ENCODE measurements at regions not wholly inside any gene's neighbourhood (a gene's known extent, or its start where the extent isn't known, plus 50 kb on each side); places are given as distances from the start of the nearest gene placed in this dataset.
"Not testable (repeated sequence)": the region's sequence is repeated elsewhere in the genome, so short reads cannot be mapped to it uniquely, and the experiment has no call there.

GRCh38 chr3:177249203-177249602 lies 51.9 kb upstream of the TBL1XR1 start:
- no peak for DNase-seq

- DNase-seq: no peak
Measured at GRCh38 chr3:177250151-177250550, 52.9 kb upstream of the TBL1XR1 start.

- DNase-seq: no peak
Measured at GRCh38 chr3:177251755-177252154, 54.5 kb upstream of the TBL1XR1 start.

GRCh38 chr3:177257006-177257405 lies 59.7 kb upstream of the TBL1XR1 start:
- DNase-seq: no peak

- DNase-seq: no peak
Measured at GRCh38 chr3:177257625-177258024, 60.3 kb upstream of the TBL1XR1 start.

GRCh38 chr3:177262396-177262795 lies 65.1 kb upstream of the TBL1XR1 start:
- DNase-seq: no peak

GRCh38 chr3:177263615-177264368 lies 66.5 kb upstream of the TBL1XR1 start:
- DNase-seq: no peak

- not testable (repeated sequence) for DNase-seq
Measured at GRCh38 chr3:177271811-177272501, 74.7 kb upstream of the TBL1XR1 start.

GRCh38 chr3:177278016-177278415 lies 80.7 kb upstream of the TBL1XR1 start:
- no peak for DNase-seq

GRCh38 chr3:177279118-177279815 lies 82.0 kb upstream of the TBL1XR1 start:
- no peak for DNase-seq

- DNase-seq: no peak
Measured at GRCh38 chr3:177281292-177282118, 84.2 kb upstream of the TBL1XR1 start.

- no peak for DNase-seq
Measured at GRCh38 chr3:177282119-177282655, 84.9 kb upstream of the TBL1XR1 start.

GRCh38 chr3:177283983-177284382 lies 86.7 kb upstream of the TBL1XR1 start:
- no peak for DNase-seq

- DNase-seq: peak; percentile 3
Measured at GRCh38 chr3:177284383-177284881, 87.2 kb upstream of the TBL1XR1 start.

- DNase-seq: no peak
Measured at GRCh38 chr3:177286034-177286433, 88.8 kb upstream of the TBL1XR1 start.

GRCh38 chr3:177287231-177287630 lies 89.9 kb upstream of the TBL1XR1 start:
- DNase-seq: no peak

- DNase-seq: no peak
Measured at GRCh38 chr3:177290633-177291032, 93.4 kb upstream of the TBL1XR1 start.

- DNase-seq: no peak
Measured at GRCh38 chr3:177294221-177294620, 96.9 kb upstream of the TBL1XR1 start.

- no peak for DNase-seq
Measured at GRCh38 chr3:177295116-177295515, 97.8 kb upstream of the TBL1XR1 start.

- no peak for DNase-seq
Measured at GRCh38 chr3:177299250-177299649, 102.0 kb upstream of the TBL1XR1 start.

GRCh38 chr3:177300039-177300833 lies 103.0 kb upstream of the TBL1XR1 start:
- no peak for DNase-seq

GRCh38 chr3:177300842-177301241 lies 103.6 kb upstream of the TBL1XR1 start:
- DNase-seq: no peak
